Ishikawa (cell line): ENCODE measurements at regions not wholly inside any gene's neighbourhood (a gene's known extent, or its start where the extent isn't known, plus 50 kb on each side); places are given as distances from the start of the nearest gene placed in this dataset.

ENCODE experiments used
- EGR1 ChIP-seq: IDR thresholded peaks from 2 replicates; pipeline ENCODE4 v1.6.1; 2012
- FOXM1 ChIP-seq: IDR thresholded peaks from 2 replicates; pipeline ENCODE4 v1.6.1; 2012; ENCODE audit warnings: low read depth, borderline replicate concordance
- NFIC ChIP-seq: IDR thresholded peaks from 2 replicates; pipeline ENCODE4 v1.6.1; 2012
- RAD21 ChIP-seq: IDR thresholded peaks from 2 replicates; pipeline ENCODE4 v1.6.1; 2012; ENCODE audit warnings: low read depth
- TAF1 ChIP-seq: IDR thresholded peaks from 2 replicates; pipeline ENCODE4 v1.6.1; 2012; ENCODE audit warnings: low read depth, mild to moderate bottlenecking
- TEAD4 ChIP-seq: IDR thresholded peaks from 2 replicates; pipeline ENCODE4 v1.6.1; 2012

DNA sequence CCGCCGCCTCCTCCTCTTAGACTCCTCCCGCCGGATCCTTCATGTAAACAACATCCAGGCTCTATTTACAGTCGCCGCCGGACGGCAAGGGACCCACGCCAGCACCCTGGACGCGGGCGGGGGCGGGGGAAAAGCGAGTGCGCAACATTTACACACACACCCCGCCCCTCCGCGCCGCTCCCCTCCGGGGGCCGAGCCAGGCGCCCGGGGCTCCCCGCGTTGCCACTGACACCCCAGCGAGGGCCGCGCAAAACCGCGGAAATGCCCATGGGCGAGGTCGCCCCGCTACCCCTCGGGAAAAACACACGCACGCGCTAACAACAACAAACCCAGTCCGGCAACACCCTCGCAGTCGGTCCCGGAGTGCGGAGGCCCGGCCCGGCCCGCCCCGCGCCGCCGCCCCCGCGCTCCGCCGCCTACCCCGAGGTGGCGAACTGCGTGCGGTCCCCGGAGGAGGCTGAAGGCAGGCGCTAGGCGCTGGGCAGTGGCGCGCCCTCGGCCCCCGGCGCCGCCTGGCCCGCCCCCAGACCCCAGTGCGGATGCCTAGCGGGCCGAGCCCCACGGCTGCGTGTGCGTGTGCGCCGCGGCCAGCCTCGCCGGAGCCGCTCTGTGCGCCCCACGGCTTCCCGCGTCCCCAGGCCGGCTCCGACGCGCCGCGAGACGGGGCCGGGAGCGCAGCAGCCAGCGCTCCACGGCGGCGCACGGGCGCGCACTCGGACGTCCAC, 81.1 kb upstream of the AK4 start:
- TF ChIP-seq TAF1 (no peak), RAD21 (no peak), EGR1 (peak; percentile 46), TEAD4 (no peak), NFIC (no peak), FOXM1 (no peak)
